ENCODE measurements at regions not wholly inside any gene's neighbourhood (a gene's known extent, or its start where the extent isn't known, plus 50 kb on each side); places are given as distances from the start of the nearest gene placed in this dataset.

GRCh38 chr3:35071772-35072171 lies 567.6 kb upstream of the ARPP21 start (continued):
- TF ChIP-seq IRF1 (CRISPR knock-in tag; IDR thresholded peaks at IDR 0.05) (no peak), GABPB1 (CRISPR knock-in tag; IDR thresholded peaks at IDR 0.05) (no peak), IRF2 (CRISPR knock-in tag; IDR thresholded peaks at IDR 0.05; ENCODE audit: borderline replicate concordance, low read depth) (no peak), TP53 (CRISPR knock-in tag; IDR thresholded peaks at IDR 0.05) (no peak), ZBTB21 (CRISPR knock-in tag; IDR thresholded peaks at IDR 0.05; ENCODE audit: borderline replicate concordance) (no peak), ZNF219 (CRISPR knock-in tag; IDR thresholded peaks at IDR 0.05; ENCODE audit: borderline replicate concordance) (no peak), PREB (CRISPR knock-in tag; IDR thresholded peaks at IDR 0.05; ENCODE audit: borderline replicate concordance) (no peak), ATF3 (CRISPR knock-in tag; conservative IDR thresholded peaks at IDR 0.05) (no peak)

- no peak overlapping the region for H3K4me3 Mint-ChIP-seq
- DNase-seq (ENCODE audit: low spot score), result no peak
- H3K4me1 Mint-ChIP-seq, result peaks cover under 1% of the 10 kb centered on the region
- no peaks in the 10 kb centered on the region for H3K9me3 Mint-ChIP-seq
- no peaks in the 10 kb centered on the region for H3K36me3 Mint-ChIP-seq
- ATAC-seq, result no peak
- no peaks in the 10 kb centered on the region for H3K27me3 Mint-ChIP-seq (ENCODE audit: low read depth)
- POLR2A ChIA-PET, result no interaction called here
- CTCF ChIA-PET, result no interaction called here
- H3K27ac Mint-ChIP-seq, result no peak overlapping the region
- TF ChIP-seq GRHL2 (CRISPR knock-in tag; IDR thresholded peaks at IDR 0.05; ENCODE audit: insufficient replicate concordance, severe bottlenecking) (no peak), ZNF532 (CRISPR knock-in tag; IDR thresholded peaks at IDR 0.05; ENCODE audit: borderline replicate concordance) (no peak), ATF6 (CRISPR knock-in tag; IDR thresholded peaks at IDR 0.05) (no peak), PRDM15 (CRISPR knock-in tag; IDR thresholded peaks at IDR 0.05) (no peak), MYBL2 (CRISPR knock-in tag; IDR thresholded peaks at IDR 0.05) (no peak)
Measured at GRCh38 chr3:35078780-35079179, 560.5 kb upstream of the ARPP21 start.

Measured in WTC11 (cell line).